ENCODE measurements at regions not wholly inside any gene's neighbourhood (a gene's known extent, or its start where the extent isn't known, plus 50 kb on each side); places are given as distances from the start of the nearest gene placed in this dataset.

DNA sequence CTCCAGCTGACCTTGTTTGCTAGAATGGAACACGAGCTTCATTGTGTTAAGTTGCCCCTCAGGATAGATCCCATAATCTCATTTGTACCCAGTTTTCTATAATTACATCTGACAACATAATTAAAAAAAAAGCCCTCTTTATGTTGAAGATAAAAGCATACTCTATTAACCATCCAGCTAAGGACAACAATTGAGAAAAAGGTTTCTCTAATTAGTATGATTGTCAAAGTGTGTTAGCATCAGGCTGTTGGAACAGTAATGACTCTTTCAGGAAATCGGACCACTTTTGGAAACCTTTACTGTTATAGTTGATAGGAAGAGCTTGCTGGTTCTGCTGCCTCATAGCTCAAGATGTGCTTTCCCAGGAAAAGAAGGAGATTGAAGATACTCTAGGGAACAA, 172.6 kb downstream of the FHIP1A start (continued):
- TF ChIP-seq REST (IDR thresholded peaks at IDR 0.05; ENCODE audit: low read depth) (no peak), CEBPB (IDR thresholded peaks at IDR 0.05; ENCODE audit: low read depth) (no peak), SP1 (IDR thresholded peaks at IDR 0.05; ENCODE audit: low read depth) (no peak)
- TF ChIP-seq, protein P1, sequence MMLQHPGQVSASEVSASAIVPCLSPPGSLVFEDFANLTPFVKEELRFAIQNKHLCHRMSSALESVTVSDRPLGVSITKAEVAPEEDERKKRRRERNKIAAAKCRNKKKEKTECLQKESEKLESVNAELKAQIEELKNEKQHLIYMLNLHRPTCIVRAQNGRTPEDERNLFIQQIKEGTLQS (IDR thresholded peaks at IDR 0.05) = no peak

- RAD21 ChIA-PET (ENCODE audit: low non-redundant PET in 1 of 2, low total read pairs in 2 of 2, uncharacterized antibody in 2 of 2, unreplicated experiment in 2 of 2) = no interaction called here
- H4K20me1 ChIP-seq (ENCODE audit: insufficient read depth) = no peaks in the 10 kb centered on the region
Measured at GRCh38 chr4:151582098-151582497, 173.1 kb downstream of the FHIP1A start.

More at GRCh38 chr4:151582098-151582497, 173.1 kb downstream of the FHIP1A start:
- TF ChIP-seq RAD21 (IDR thresholded peaks at IDR 0.05; ENCODE audit: low read depth) (no peak), ZBTB33 (IDR thresholded peaks at IDR 0.05; ENCODE audit: extremely low read depth, insufficient replicate concordance, low read length) (no peak), POLR2A (IDR thresholded peaks at IDR 0.05; ENCODE audit: borderline replicate concordance, extremely low read depth, insufficient read depth, insufficient read length) (no peak), EZH2phosphoT487 (IDR thresholded peaks at IDR 0.05; ENCODE audit: borderline replicate concordance) (no peak), REST (IDR thresholded peaks at IDR 0.05; ENCODE audit: low read depth) (no peak), ZFX (IDR thresholded peaks at IDR 0.05) (no peak)
- Histone ChIP-seq H3K9ac (ENCODE audit: low read length) (no peak overlapping the region), H3K4me2 (ENCODE audit: low read length) (no peak overlapping the region), H3K79me2 (ENCODE audit: insufficient read depth, low read length) (no peaks in the 10 kb centered on the region), H3K36me3 (ENCODE audit: control insufficient read depth in 1 of 2, insufficient read depth in 2 of 2, low read length in 2 of 2) (no peaks in the 10 kb centered on the region), H3K27me3 (ENCODE audit: insufficient read depth, low read length) (no peaks in the 10 kb centered on the region), H3K9me2 (ENCODE audit: insufficient read depth) (no peaks in the 10 kb centered on the region), H3K9me3 (ENCODE audit: control insufficient read depth in 1 of 2, insufficient read depth in 1 of 2, low read depth in 1 of 2, low read length in 2 of 2) (no peaks in the 10 kb centered on the region), H3K27ac (ENCODE audit: low read depth, low read length) (no peak overlapping the region), H3K4me1 (ENCODE audit: control insufficient read depth in 1 of 2, insufficient read depth in 2 of 2, low read length in 2 of 2) (no peaks in the 10 kb centered on the region), H3K4me3 (replicated peaks in 1 of 2; ENCODE audit: low read depth in 1 of 2, low read length in 2 of 2) (no peak overlapping the region), H2AFZ (ENCODE audit: low read depth, low read length, poor library complexity, severe bottlenecking) (no peak overlapping the region)
- ATAC-seq (no peak), DNase-seq (ENCODE audit: low read depth, low spot score) (no peak)
- CTCF ChIA-PET = no interaction called here
- POLR2A ChIA-PET = no interaction called here
- no TSS peak for BruUV-seq (replicated peaks)
- intact Hi-C loops (cut with micrococcal nuclease) = no loop called here
